HepG2 (cell line): ENCODE measurements at regions not wholly inside any gene's neighbourhood (a gene's known extent, or its start where the extent isn't known, plus 50 kb on each side); places are given as distances from the start of the nearest gene placed in this dataset.
A peak's percentile ranks its signal among the peaks of the same experiment; 100 is the strongest.

Source experiments
- ATAC-seq: fragments of 200-7000 bp; cut with Tn5 transposase; 3 replicates; pipeline ENCODE4 v1.9.1; 2020; ENCODE audit warnings: mild to moderate bottlenecking, moderate library complexity
- BruUV-seq: library from RNA; stranded (reverse); fragments of 400-500 nt; replicated peaks from 2 replicates; lab custom pipeline; 2021; lab: Mats Ljungman, UMichigan
- CTCF ChIA-PET: fragments of 300-600 bp; formaldehyde crosslinking; extraction: SDS; loops from one replicate; lab custom pipeline; 2021; ENCODE audit warnings: low total read pairs, inconsistent platforms, low intra/inter-chr PET ratio; lab: Yijun Ruan, JAX
- POLR2A ChIA-PET: fragments of 350-600 bp; sonication (Branson Sonifier 250); formaldehyde crosslinking; loops from one replicate; lab custom pipeline; 2020; ENCODE audit warnings: antibody characterized with exemption, inconsistent platforms; lab: Yijun Ruan, JAX
- DNase-seq: peaks from one replicate; pipeline ENCODE4 v3.0.0-alpha.2; 2015; ENCODE audit warnings: low spot score
- FAIRE-seq: peaks from 3 replicates; lab custom pipeline; 2011; peaks lifted over from hg19 to GRCh38; lab: Jason Lieb, UNC
- H2AFZ ChIP-seq: one replicate; pipeline ENCODE4 v1.6.1; 2011; ENCODE audit warnings: low read length, inconsistent platforms
- H3K27ac ChIP-seq: fragments of 300-600 bp; 3 replicates; pipeline ENCODE4 v1.8.0; 2011; ENCODE audit warnings: mixed run types, mild to moderate bottlenecking, mixed read lengths, low read length, inconsistent platforms; ENCODE audit not compliant: insufficient read depth; ENCODE audit errors: extremely low read length
- H3K27me3 ChIP-seq, 2 experiments: fragments of 200-600 bp in 1 of 2; 2 replicates in 1 of 2; 3 replicates in 1 of 2; pipeline versions ENCODE4 v1.6.0 to v1.8.0; 2011; ENCODE audit warnings: low read length in 2 of 2, mild to moderate bottlenecking in 2 of 2, moderate library complexity in 2 of 2, inconsistent platforms in 1 of 2; ENCODE audit not compliant: insufficient read depth in 2 of 2, control insufficient read depth in 1 of 2
- H3K36me3 ChIP-seq, 2 experiments: fragments of 200-600 bp in 1 of 2; replicated peaks in 1 of 2; 2 replicates in 1 of 2; 3 replicates in 1 of 2; pipeline versions ENCODE4 v1.5.1 to v1.8.0; 2011; ENCODE audit warnings: low read length in 2 of 2, inconsistent platforms in 1 of 2; ENCODE audit not compliant: insufficient read depth in 2 of 2, control insufficient read depth in 1 of 2
- H3K4me1 ChIP-seq: 2 replicates; pipeline ENCODE4 v1.5.1; 2012; ENCODE audit warnings: low read length, inconsistent platforms; ENCODE audit not compliant: insufficient read depth
- H3K4me2 ChIP-seq: 2 replicates; pipeline ENCODE4 v1.6.0; 2011; ENCODE audit warnings: low read depth, low read length, inconsistent platforms
- H3K4me3 ChIP-seq, 3 experiments: fragments of 200-600 bp in 1 of 3; sonication (generic), shearing (Covaris generic) in 1 of 3; replicated peaks in 1 of 3; 2 replicates each; pipeline ENCODE4 v1.5.1; 2011 to 2016; ENCODE audit warnings: low read length in 3 of 3, inconsistent platforms in 2 of 3, low read depth in 2 of 3, mild to moderate bottlenecking in 2 of 3, control low read depth in 1 of 3, mixed read lengths in 1 of 3; ENCODE audit not compliant: insufficient read depth in 1 of 3
- H3K79me2 ChIP-seq: one replicate; pipeline ENCODE4 v1.6.1; 2011; ENCODE audit warnings: low read length, inconsistent platforms; ENCODE audit not compliant: insufficient read depth
- H3K9ac ChIP-seq: 2 replicates; pipeline ENCODE4 v1.6.0; 2011; ENCODE audit warnings: mild to moderate bottlenecking, low read depth, low read length, inconsistent platforms; ENCODE audit not compliant: insufficient read depth
- H3K9me3 ChIP-seq: 2 replicates; pipeline ENCODE4 v1.5.1; 2012; ENCODE audit warnings: mild to moderate bottlenecking, low read length
- H4K20me1 ChIP-seq: 2 replicates; pipeline ENCODE4 v1.6.0; 2011; ENCODE audit warnings: inconsistent platforms, mild to moderate bottlenecking, low read length, moderate library complexity; ENCODE audit not compliant: insufficient read depth
- ARNT ChIP-seq: fragments of 450-650 bp; IDR thresholded peaks from 2 replicates; pipeline ENCODE4 v1.6.1; 2017
- IRF2 ChIP-seq: IDR thresholded peaks from 2 replicates; pipeline ENCODE4 v1.6.1; 2018; ENCODE audit warnings: missing genetic modification reagents, missing compliant biosample characterization
- WGBS: methylation state at CpG from one replicate; pipeline ENCODE4 v1.1.6; 2017; ENCODE audit warnings: low lambda C conversion rate; 5-methylcytosine and 5-hydroxymethylcytosine counted together
- in situ Hi-C: cut with HindIII; loops from 2 replicates; pipeline ENCODE4 v1.10.0; 2017; ENCODE audit warnings: low pct_unique_long_range_greater_than_20kb; ENCODE audit not compliant: extremely low pct_ligation_motif_present
- intact Hi-C: fragments of 100-400 bp; cut with micrococcal nuclease; formaldehyde crosslinking; loops from one replicate; pipeline ENCODE4 v1.10.0; 2022; ENCODE audit not compliant: unreplicated experiment
- TF ChIP-seq, protein P1 (sequence below), 2 experiments: fragments of 450-650 bp in 1 of 2; sonication (generic) in 1 of 2; formaldehyde crosslinking in 1 of 2; IDR thresholded peaks; 2 replicates each; pipeline versions ENCODE4 v1.6.1 to v1.8.0; 2016 to 2022; ENCODE audit warnings: antibody characterized with exemption in 1 of 2, mild to moderate bottlenecking in 1 of 2, missing genetic modification reagents in 1 of 2

DNA sequence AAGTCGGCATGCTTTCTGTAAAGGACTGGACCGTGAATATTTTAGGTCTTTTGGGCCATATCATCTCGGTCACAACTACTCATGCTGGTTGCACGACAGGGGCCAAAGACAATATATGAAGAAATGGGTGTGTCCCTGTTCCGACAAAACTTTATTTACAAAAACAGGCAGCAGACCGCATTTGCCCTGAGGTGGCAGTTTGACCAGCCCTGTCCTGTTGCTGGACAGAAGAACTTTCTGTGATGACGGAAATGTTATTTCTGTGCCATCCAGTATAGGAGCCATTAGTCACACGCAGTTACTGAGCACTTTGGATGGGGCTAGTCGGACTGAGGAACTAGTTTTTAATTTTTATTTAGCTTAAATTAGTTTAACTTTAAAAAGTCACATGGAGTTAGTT lies 112.8 kb upstream of the CARD11 start:
- H2AFZ ChIP-seq: no peak overlapping the region
- CTCF ChIA-PET: interaction anchor here (2.5 kb wide), 1 partner anchor 269 kb away, joined by 19 read pairs; no protein-coding TSS in a partner anchor
- WGBS: 27% methylated on average over 9 of the region's 9 CpGs
- DNase-seq: no peak
- POLR2A ChIA-PET: no interaction called here
- H3K4me2 ChIP-seq: no peak overlapping the region
- no peaks in the 10 kb centered on the region for H3K79me2 ChIP-seq
- no peaks in the 10 kb centered on the region for H3K9me3 ChIP-seq
- H4K20me1 ChIP-seq: no peaks in the 10 kb centered on the region
- TF ChIP-seq IRF2: no peak
- TF ChIP-seq, protein P1, sequence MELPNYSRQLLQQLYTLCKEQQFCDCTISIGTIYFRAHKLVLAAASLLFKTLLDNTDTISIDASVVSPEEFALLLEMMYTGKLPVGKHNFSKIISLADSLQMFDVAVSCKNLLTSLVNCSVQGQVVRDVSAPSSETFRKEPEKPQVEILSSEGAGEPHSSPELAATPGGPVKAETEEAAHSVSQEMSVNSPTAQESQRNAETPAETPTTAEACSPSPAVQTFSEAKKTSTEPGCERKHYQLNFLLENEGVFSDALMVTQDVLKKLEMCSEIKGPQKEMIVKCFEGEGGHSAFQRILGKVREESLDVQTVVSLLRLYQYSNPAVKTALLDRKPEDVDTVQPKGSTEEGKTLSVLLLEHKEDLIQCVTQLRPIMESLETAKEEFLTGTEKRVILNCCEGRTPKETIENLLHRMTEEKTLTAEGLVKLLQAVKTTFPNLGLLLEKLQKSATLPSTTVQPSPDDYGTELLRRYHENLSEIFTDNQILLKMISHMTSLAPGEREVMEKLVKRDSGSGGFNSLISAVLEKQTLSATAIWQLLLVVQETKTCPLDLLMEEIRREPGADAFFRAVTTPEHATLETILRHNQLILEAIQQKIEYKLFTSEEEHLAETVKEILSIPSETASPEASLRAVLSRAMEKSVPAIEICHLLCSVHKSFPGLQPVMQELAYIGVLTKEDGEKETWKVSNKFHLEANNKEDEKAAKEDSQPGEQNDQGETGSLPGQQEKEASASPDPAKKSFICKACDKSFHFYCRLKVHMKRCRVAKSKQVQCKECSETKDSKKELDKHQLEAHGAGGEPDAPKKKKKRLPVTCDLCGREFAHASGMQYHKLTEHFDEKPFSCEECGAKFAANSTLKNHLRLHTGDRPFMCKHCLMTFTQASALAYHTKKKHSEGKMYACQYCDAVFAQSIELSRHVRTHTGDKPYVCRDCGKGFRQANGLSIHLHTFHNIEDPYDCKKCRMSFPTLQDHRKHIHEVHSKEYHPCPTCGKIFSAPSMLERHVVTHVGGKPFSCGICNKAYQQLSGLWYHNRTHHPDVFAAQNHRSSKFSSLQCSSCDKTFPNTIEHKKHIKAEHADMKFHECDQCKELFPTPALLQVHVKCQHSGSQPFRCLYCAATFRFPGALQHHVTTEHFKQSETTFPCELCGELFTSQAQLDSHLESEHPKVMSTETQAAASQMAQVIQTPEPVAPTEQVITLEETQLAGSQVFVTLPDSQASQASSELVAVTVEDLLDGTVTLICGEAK (IDR thresholded peaks at IDR 0.05): no peak
- TF ChIP-seq, protein P1 (CRISPR knock-in tag; IDR thresholded peaks at IDR 0.05): 0 out of 2 replicates have a peak, but pooled peaks have one; percentile 44
- TF ChIP-seq ARNT: no peak
- H3K27ac ChIP-seq: no peak overlapping the region
- ATAC-seq: no peak
- intact Hi-C loops: no loop called here
- H3K4me3 ChIP-seq: no peak overlapping the region
- no peak overlapping the region for H3K9ac ChIP-seq
- H3K27me3 ChIP-seq: peaks cover 2 to 3% of the 10 kb centered on the region in 2 experiments; a peak in 1 of 5 replicates
- no peaks in the 10 kb centered on the region for H3K4me1 ChIP-seq
- no peaks in the 10 kb centered on the region for H3K36me3 ChIP-seq
- in situ Hi-C loops: loop anchor here (5.0 kb wide), 1 partner anchor 269 kb away; no protein-coding TSS in a partner anchor
- no peak for FAIRE-seq
- BruUV-seq: no TSS peak
